ENCODE measurements at regions not wholly inside any gene's neighbourhood (a gene's known extent, or its start where the extent isn't known, plus 50 kb on each side); places are given as distances from the start of the nearest gene placed in this dataset.

DNA sequence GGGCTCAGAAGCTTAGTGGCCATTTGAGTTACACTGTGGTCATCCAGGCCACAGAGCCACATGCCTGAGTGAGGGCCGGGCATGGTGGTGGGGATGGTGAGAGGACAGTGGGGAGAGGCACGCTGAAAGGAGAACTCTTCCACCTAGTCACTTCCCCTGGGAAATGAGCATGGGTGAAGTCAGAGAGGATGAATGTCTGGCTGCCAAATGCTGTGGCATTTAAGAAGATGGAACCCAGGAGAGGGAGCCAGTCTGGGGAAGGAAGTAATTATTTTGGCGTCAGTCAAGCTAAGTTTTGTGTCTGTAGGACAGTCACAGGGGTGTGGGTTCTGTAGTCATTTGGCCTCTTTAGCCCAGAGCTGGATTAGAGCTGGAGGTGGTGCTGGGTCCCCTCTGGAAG is 86.0 kb upstream of the PODXL start:
- TF ChIP-seq POLR2A (IDR thresholded peaks at IDR 0.05; ENCODE audit: low read depth, low read length) (no peak), POLR2AphosphoS5 (IDR thresholded peaks at IDR 0.05; ENCODE audit: insufficient read depth, low read depth, low read length) (no peak), EZH2 (IDR thresholded peaks at IDR 0.05; ENCODE audit: borderline replicate concordance, low read depth, low read length, severe bottlenecking) (no peak), JUN (IDR thresholded peaks at IDR 0.05; ENCODE audit: borderline replicate concordance, insufficient read depth, insufficient read length, low read depth) (no peak)
- TF ChIP-seq, protein P1, sequence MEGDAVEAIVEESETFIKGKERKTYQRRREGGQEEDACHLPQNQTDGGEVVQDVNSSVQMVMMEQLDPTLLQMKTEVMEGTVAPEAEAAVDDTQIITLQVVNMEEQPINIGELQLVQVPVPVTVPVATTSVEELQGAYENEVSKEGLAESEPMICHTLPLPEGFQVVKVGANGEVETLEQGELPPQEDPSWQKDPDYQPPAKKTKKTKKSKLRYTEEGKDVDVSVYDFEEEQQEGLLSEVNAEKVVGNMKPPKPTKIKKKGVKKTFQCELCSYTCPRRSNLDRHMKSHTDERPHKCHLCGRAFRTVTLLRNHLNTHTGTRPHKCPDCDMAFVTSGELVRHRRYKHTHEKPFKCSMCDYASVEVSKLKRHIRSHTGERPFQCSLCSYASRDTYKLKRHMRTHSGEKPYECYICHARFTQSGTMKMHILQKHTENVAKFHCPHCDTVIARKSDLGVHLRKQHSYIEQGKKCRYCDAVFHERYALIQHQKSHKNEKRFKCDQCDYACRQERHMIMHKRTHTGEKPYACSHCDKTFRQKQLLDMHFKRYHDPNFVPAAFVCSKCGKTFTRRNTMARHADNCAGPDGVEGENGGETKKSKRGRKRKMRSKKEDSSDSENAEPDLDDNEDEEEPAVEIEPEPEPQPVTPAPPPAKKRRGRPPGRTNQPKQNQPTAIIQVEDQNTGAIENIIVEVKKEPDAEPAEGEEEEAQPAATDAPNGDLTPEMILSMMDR (IDR thresholded peaks at IDR 0.05; ENCODE audit: extremely low read depth in 1 of 2, insufficient read depth in 1 of 2, low read depth in 1 of 2, low read length in 2 of 2): no peak
